ENCODE measurements at regions not wholly inside any gene's neighbourhood (a gene's known extent, or its start where the extent isn't known, plus 50 kb on each side); places are given as distances from the start of the nearest gene placed in this dataset.

DNA sequence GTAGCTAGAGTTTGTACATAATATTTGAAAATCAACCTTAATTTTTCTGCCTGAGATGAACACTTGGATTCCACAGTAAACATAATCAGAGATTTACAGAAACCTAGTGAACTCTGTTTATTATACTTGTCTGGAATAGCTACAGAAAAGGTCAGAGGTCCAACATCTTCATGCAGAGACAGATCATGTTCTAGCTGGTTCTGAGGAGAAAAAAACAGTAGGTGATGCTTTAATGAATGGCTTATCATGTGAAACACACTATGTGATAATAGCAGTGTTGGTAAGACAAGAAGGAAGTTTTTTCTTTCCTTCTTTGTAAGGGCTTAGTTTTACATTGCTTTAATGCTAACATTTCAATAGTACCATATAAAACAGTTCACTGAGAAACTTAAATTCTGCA lies 846.4 kb upstream of the ZEB2 start:
- TF ChIP-seq Cebpa-rat (IDR thresholded peaks at IDR 0.05): no peak
- Histone ChIP-seq H3K27ac (no peak overlapping the region), H3K27me3 (no peaks in the 10 kb centered on the region), H3K36me3 (no peaks in the 10 kb centered on the region), H3K4me2 (no peak overlapping the region), H3K4me1 (no peaks in the 10 kb centered on the region; a peak in 1 of 20 replicates), H3K4me3 (no peak overlapping the region), H3K9me3 (replicated peaks in 1 of 11) (peaks cover 0 to 7% (median 3%) of the 10 kb centered on the region in 11 experiments; a peak in 6 of 22 replicates), H4K20me1 (no peaks in the 10 kb centered on the region), H3K9ac (no peak overlapping the region)

DNA sequence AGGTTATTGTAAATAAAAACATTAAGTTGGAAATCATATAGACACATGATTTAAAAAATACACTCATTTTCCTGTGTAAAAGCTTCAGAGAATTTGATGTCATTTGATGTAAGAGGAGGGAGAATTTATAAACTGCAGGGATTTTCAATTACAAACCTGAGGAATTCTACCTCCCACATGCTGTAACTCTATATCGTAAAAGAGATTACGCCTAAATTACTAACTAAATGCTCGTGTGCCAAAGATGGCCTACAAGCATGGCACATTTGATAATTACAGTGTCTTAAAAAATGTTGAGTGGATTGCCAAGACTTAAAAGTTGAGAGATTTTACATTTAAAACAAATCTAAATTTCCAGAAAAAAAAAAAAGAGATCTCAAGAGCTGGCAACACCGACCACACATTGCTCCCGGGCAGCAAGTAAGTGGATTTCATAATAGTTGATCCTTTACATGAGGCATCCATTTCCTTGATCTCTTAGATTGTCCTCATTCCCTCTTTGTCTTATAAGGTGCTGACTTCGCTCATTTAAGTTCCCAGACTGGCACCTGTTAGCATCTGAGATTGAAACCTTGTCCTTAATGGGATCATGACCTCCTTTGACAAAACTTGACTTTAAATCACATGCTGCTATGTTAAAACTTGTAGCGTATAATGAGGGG lies 840.3 kb upstream of the ZEB2 start:
- no peak overlapping the region for H3K27ac ChIP-seq
- TF ChIP-seq Cebpa-rat (IDR thresholded peaks at IDR 0.05): no peak
- no peaks in the 10 kb centered on the region for H3K4me1 ChIP-seq
- no peaks in the 10 kb centered on the region for H3K9me3 ChIP-seq (replicated peaks in 1 of 11)
- H4K20me1 ChIP-seq: no peaks in the 10 kb centered on the region
- H3K4me3 ChIP-seq: no peak overlapping the region
- no peak overlapping the region for H3K4me2 ChIP-seq
- no peaks in the 10 kb centered on the region for H3K36me3 ChIP-seq
- no peak overlapping the region for H3K9ac ChIP-seq
- H3K27me3 ChIP-seq: no peaks in the 10 kb centered on the region

DNA sequence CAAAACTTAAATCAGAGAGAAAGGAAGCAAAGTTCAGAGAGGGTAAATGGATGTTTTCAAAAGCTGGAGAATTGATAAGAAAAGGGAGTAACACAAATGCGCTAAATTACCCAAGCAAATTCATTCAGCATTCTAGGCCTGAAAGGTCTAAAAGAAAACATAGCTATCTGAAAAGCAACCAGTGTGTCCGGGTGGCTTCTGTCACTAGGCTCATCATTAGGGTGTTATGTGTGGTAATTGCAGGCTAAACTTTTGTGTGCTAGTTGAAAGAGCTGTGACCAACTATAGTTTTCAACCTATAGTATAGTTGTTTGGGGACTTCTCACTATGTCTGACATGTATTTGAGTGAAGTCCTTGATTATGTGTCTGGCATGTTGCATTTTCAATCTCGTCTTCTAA lies 839.6 kb upstream of the ZEB2 start:
- H3K4me2 ChIP-seq: no peak overlapping the region
- no peaks in the 10 kb centered on the region for H3K9me3 ChIP-seq (replicated peaks in 1 of 11)
- no peaks in the 10 kb centered on the region for H3K27me3 ChIP-seq
- no peak overlapping the region for H3K9ac ChIP-seq
- H3K4me3 ChIP-seq: no peak overlapping the region
- no peaks in the 10 kb centered on the region for H3K4me1 ChIP-seq
- H4K20me1 ChIP-seq: no peaks in the 10 kb centered on the region
- no peak for TF ChIP-seq Cebpa-rat (IDR thresholded peaks at IDR 0.05)
- H3K36me3 ChIP-seq: no peaks in the 10 kb centered on the region
- no peak overlapping the region for H3K27ac ChIP-seq

DNA sequence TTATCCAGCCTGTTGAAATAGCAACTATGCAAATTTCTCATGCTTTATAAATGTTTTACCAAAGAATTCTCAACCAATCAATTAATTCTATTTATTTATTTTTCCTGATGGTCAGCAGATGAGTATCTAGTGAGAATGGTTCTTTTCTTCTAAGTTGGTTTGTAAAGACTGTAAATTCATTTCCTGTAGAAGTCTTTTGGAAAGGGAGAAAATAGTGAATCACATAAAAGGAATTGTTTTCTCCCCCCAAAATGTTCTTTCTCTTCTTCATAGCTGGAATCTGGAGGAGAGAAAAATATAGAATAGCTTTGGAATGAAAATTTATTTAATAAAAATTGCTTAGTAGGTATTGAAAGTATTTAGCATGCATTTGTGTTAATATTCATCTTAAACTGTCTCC lies 836.1 kb upstream of the ZEB2 start:
- H3K4me3 ChIP-seq: no peak overlapping the region
- H3K9me3 ChIP-seq (replicated peaks in 1 of 11): no peaks in the 10 kb centered on the region
- H3K27ac ChIP-seq: no peak overlapping the region
- no peak overlapping the region for H3K4me2 ChIP-seq
- no peaks in the 10 kb centered on the region for H3K27me3 ChIP-seq
- no peaks in the 10 kb centered on the region for H3K36me3 ChIP-seq
- no peaks in the 10 kb centered on the region for H4K20me1 ChIP-seq
- H3K9ac ChIP-seq: no peak overlapping the region
- H3K4me1 ChIP-seq: no peaks in the 10 kb centered on the region
- TF ChIP-seq Cebpa-rat (IDR thresholded peaks at IDR 0.05): no peak

DNA sequence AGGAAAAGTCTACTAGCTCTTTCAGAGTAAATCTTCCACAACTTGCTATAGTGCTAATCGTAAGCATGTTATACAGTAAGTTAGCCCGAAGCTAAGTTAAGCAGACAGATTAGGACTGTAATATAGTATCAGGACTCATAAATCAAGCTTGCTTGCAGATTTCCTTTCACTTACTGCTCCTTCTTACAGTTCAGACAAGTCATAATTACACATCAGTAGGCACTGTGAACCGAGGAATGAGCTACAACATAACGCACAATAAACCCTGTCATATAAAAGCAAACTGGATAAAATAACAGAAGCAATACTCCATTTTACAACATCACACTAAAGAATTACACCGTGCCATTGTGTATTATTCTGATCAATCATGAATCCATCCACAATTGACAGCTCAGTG lies 832.6 kb upstream of the ZEB2 start:
- no peak overlapping the region for H3K27ac ChIP-seq
- H3K9me3 ChIP-seq (replicated peaks in 1 of 11): no peaks in the 10 kb centered on the region
- H3K9ac ChIP-seq: no peak overlapping the region
- H4K20me1 ChIP-seq: no peaks in the 10 kb centered on the region
- no peak overlapping the region for H3K4me2 ChIP-seq
- H3K27me3 ChIP-seq: no peaks in the 10 kb centered on the region
- no peak overlapping the region for H3K4me3 ChIP-seq
- H3K36me3 ChIP-seq: no peaks in the 10 kb centered on the region
- no peak for TF ChIP-seq Cebpa-rat (IDR thresholded peaks at IDR 0.05)
- no peaks in the 10 kb centered on the region for H3K4me1 ChIP-seq

DNA sequence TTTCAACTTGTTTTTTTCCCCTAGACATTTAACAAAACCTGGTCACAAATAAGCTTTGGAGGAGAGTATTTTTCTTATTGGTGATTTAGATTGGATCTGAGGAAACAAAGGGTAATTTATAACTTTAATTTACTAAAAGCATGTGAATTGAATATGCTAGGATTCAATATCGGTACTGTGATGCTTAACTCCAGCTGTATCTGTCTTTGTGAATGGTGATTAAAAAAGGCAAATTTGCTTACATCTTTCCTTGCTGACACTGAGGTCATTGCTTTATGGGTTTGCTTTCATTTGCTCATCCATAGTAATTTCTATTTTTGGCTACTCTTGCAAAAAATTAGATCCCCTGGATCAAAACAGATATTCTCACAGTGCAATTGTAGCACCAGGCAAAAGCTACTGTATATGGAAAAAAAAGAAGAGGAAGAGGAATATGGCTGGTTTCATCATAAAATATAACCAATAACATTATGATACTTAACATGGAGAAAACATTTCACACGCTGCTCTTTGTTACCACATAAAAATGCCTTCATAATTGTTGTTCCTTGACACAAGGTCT lies 832.0 kb upstream of the ZEB2 start:
- H3K27me3 ChIP-seq: no peaks in the 10 kb centered on the region
- no peaks in the 10 kb centered on the region for H3K36me3 ChIP-seq
- no peaks in the 10 kb centered on the region for H3K4me1 ChIP-seq
- no peak for TF ChIP-seq Cebpa-rat (IDR thresholded peaks at IDR 0.05)
- H3K4me3 ChIP-seq: no peak overlapping the region
- H3K27ac ChIP-seq: no peak overlapping the region
- H3K9me3 ChIP-seq (replicated peaks in 1 of 11): no peaks in the 10 kb centered on the region
- no peaks in the 10 kb centered on the region for H4K20me1 ChIP-seq
- no peak overlapping the region for H3K4me2 ChIP-seq
- no peak overlapping the region for H3K9ac ChIP-seq

DNA sequence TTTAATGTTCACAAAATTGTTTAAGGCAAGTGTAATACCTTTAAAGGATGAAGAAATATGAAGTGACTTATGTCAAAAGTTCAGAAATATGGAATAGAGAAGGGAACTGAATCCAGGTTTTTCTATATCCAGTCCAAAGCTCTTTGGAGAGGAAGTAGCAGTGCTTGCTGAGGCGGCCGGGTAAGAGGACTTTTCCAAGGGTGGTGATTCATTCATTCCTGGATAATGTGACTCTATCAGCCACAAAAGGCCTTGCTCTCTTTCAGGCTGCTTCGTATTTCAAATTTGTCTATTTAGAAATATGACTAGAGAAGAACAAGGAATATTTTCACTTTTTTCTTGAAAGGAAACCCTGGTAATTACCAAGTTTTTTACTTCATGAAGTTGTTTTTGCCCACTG lies 830.1 kb upstream of the ZEB2 start:
- no peak for TF ChIP-seq Cebpa-rat (IDR thresholded peaks at IDR 0.05)
- no peaks in the 10 kb centered on the region for H3K36me3 ChIP-seq
- H3K4me2 ChIP-seq: no peak overlapping the region
- no peaks in the 10 kb centered on the region for H3K9me3 ChIP-seq (replicated peaks in 1 of 11)
- H3K27ac ChIP-seq: no peak overlapping the region
- no peaks in the 10 kb centered on the region for H3K27me3 ChIP-seq
- H3K4me3 ChIP-seq: no peak overlapping the region
- no peak overlapping the region for H3K9ac ChIP-seq
- no peaks in the 10 kb centered on the region for H4K20me1 ChIP-seq
- no peaks in the 10 kb centered on the region for H3K4me1 ChIP-seq

DNA sequence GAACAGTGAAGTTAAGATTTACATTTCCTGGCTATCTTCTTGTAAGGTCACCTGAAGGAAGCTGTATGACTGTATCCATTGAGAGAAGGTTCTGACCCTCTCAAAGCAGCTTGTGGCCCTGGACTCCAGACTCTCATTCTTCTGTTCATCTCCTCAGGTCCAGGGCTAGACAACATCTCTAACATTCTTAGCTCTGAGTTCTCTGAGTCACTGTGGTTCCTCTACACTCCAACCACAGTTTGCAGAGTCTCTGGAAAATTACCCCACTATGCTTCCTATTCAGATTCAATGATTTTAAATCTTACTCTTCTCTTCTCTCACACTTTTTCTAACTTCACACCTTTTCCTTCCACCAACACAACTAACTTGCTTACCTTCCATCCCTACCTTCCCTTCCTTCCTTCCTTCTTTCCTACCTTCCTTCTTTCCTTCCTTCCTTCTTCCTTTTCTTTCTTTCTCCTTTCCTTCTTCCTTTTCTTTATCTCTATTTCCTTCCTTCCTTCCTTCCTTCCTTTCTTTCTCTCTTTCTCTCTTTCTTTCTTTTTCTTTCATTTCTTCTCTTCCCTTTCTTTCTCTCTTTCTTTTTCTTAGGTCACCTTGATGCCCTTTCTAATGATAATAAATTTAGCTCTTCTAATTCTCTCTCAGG lies 824.3 kb upstream of the ZEB2 start:
- Histone ChIP-seq H3K36me3 (no peaks in the 10 kb centered on the region), H3K4me3 (no peak overlapping the region), H3K27ac (no peak overlapping the region), H3K4me2 (no peak overlapping the region), H3K9me3 (replicated peaks in 1 of 11) (peaks cover 8 to 23% (median 13%) of the 10 kb centered on the region in 11 experiments; a peak in 17 of 22 replicates), H3K4me1 (0 out of 20 replicates have a peak, but pooled peaks cover 0 to 7% (median 0%) of the 10 kb centered on the region in 10 experiments), H3K9ac (no peak overlapping the region), H3K27me3 (no peaks in the 10 kb centered on the region), H4K20me1 (no peaks in the 10 kb centered on the region)
- no peak for TF ChIP-seq Cebpa-rat (IDR thresholded peaks at IDR 0.05)

DNA sequence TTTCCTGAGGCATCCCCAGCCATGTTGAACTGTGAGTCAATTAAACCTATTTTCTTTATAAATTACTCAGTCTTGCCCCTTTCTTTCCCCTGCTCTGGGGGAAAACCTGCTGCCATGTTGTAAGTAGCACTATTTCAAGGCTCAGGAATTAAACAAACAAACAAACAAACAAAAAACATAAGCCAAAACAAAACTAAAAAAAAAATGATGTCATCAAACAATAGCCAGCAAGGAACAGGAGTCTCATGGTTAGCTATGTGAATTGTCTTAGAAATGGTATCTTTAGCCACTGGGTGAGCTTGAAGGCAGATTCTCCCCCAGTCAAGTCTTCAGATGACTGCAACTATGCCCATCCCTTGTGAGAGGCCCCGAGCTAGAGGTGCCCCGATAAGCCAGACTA lies 823.4 kb upstream of the ZEB2 start:
- TF ChIP-seq Cebpa-rat (IDR thresholded peaks at IDR 0.05): no peak
- H3K9me3 ChIP-seq (replicated peaks in 1 of 11): peaks cover 8 to 23% (median 13%) of the 10 kb centered on the region in 11 experiments; a peak in 17 of 22 replicates
- no peaks in the 10 kb centered on the region for H3K27me3 ChIP-seq
- H3K27ac ChIP-seq: no peak overlapping the region
- no peaks in the 10 kb centered on the region for H3K36me3 ChIP-seq
- H3K4me1 ChIP-seq: 0 out of 20 replicates have a peak, but pooled peaks cover 0 to 7% (median 0%) of the 10 kb centered on the region in 10 experiments
- no peak overlapping the region for H3K4me2 ChIP-seq
- H3K9ac ChIP-seq: no peak overlapping the region
- no peaks in the 10 kb centered on the region for H4K20me1 ChIP-seq
- no peak overlapping the region for H3K4me3 ChIP-seq

DNA sequence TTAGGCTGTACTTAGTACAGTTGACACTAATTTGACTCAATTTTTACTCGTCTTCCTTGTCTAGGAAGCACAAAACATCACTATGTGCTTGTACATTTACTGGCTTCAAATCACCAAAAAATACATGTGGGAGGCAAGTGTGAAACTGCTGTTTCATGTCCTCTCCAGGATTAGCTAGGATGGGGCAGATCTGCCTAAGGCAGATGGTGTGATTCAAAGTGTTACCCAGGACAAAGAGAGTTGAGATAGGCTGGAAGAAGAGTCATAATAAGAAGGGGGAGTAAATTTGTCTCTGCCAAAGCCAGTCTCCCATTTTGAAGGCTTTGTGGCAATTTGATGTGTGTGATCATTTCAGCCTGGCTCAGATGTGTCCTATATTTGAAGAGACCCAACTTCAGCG lies 821.6 kb upstream of the ZEB2 start:
- Histone ChIP-seq H3K9me3 (replicated peaks in 1 of 11) (peaks cover 8 to 23% (median 13%) of the 10 kb centered on the region in 11 experiments; a peak in 17 of 22 replicates), H3K27me3 (no peaks in the 10 kb centered on the region), H3K4me3 (no peak overlapping the region), H3K27ac (no peak overlapping the region), H3K9ac (no peak overlapping the region), H3K4me2 (no peak overlapping the region), H3K4me1 (0 out of 20 replicates have a peak, but pooled peaks cover 0 to 7% (median 0%) of the 10 kb centered on the region in 10 experiments), H4K20me1 (no peaks in the 10 kb centered on the region), H3K36me3 (no peaks in the 10 kb centered on the region)
- no peak for TF ChIP-seq Cebpa-rat (IDR thresholded peaks at IDR 0.05)
